ENCODE measurements at regions not wholly inside any gene's neighbourhood (a gene's known extent, or its start where the extent isn't known, plus 50 kb on each side); places are given as distances from the start of the nearest gene placed in this dataset.

DNA sequence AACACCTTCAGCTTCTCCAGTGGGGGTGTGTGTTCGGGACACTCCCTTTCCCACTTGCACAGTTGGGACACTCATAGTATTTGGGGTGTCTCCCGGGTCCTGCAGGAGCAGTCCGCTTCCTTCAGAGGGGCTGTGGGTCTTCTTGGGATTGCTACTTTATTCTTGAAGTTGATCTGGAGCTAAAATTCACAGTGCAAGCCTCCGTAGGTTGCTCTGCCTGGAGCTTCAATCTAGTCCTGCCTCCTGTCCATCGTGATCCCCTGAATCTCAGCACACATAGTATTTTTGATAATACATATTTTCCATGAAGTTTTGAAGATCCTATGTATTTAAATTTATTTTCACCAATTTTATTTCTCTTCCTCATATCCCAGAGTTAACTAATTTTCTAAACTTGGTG lies 902.1 kb downstream of the LTN1 start:
- TF ChIP-seq, protein P1, sequence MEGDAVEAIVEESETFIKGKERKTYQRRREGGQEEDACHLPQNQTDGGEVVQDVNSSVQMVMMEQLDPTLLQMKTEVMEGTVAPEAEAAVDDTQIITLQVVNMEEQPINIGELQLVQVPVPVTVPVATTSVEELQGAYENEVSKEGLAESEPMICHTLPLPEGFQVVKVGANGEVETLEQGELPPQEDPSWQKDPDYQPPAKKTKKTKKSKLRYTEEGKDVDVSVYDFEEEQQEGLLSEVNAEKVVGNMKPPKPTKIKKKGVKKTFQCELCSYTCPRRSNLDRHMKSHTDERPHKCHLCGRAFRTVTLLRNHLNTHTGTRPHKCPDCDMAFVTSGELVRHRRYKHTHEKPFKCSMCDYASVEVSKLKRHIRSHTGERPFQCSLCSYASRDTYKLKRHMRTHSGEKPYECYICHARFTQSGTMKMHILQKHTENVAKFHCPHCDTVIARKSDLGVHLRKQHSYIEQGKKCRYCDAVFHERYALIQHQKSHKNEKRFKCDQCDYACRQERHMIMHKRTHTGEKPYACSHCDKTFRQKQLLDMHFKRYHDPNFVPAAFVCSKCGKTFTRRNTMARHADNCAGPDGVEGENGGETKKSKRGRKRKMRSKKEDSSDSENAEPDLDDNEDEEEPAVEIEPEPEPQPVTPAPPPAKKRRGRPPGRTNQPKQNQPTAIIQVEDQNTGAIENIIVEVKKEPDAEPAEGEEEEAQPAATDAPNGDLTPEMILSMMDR (conservative IDR thresholded peaks at IDR 0.05; ENCODE audit: low read depth in 2 of 2): no peak
- TF ChIP-seq CREB1 (CRISPR knock-in tag; IDR thresholded peaks at IDR 0.05; ENCODE audit: low read depth) (no peak), EZH2phosphoT487 (IDR thresholded peaks at IDR 0.05; ENCODE audit: unreplicated experiment) (no peak)
- TF ChIP-seq, protein P2, sequence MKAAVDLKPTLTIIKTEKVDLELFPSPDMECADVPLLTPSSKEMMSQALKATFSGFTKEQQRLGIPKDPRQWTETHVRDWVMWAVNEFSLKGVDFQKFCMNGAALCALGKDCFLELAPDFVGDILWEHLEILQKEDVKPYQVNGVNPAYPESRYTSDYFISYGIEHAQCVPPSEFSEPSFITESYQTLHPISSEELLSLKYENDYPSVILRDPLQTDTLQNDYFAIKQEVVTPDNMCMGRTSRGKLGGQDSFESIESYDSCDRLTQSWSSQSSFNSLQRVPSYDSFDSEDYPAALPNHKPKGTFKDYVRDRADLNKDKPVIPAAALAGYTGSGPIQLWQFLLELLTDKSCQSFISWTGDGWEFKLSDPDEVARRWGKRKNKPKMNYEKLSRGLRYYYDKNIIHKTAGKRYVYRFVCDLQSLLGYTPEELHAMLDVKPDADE (IDR thresholded peaks at IDR 0.05): no peak
- TF ChIP-seq, protein P3, sequence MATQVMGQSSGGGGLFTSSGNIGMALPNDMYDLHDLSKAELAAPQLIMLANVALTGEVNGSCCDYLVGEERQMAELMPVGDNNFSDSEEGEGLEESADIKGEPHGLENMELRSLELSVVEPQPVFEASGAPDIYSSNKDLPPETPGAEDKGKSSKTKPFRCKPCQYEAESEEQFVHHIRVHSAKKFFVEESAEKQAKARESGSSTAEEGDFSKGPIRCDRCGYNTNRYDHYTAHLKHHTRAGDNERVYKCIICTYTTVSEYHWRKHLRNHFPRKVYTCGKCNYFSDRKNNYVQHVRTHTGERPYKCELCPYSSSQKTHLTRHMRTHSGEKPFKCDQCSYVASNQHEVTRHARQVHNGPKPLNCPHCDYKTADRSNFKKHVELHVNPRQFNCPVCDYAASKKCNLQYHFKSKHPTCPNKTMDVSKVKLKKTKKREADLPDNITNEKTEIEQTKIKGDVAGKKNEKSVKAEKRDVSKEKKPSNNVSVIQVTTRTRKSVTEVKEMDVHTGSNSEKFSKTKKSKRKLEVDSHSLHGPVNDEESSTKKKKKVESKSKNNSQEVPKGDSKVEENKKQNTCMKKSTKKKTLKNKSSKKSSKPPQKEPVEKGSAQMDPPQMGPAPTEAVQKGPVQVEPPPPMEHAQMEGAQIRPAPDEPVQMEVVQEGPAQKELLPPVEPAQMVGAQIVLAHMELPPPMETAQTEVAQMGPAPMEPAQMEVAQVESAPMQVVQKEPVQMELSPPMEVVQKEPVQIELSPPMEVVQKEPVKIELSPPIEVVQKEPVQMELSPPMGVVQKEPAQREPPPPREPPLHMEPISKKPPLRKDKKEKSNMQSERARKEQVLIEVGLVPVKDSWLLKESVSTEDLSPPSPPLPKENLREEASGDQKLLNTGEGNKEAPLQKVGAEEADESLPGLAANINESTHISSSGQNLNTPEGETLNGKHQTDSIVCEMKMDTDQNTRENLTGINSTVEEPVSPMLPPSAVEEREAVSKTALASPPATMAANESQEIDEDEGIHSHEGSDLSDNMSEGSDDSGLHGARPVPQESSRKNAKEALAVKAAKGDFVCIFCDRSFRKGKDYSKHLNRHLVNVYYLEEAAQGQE (IDR thresholded peaks at IDR 0.05; ENCODE audit: unreplicated experiment): no peak

Measured in GM23338 (cell line).